ENCODE measurements at regions not wholly inside any gene's neighbourhood (a gene's known extent, or its start where the extent isn't known, plus 50 kb on each side); places are given as distances from the start of the nearest gene placed in this dataset.

GRCh38 chr1:30273021-30273325 is 450.4 kb downstream of the MATN1 start:
- Histone ChIP-seq H3K79me2 (ENCODE audit: insufficient read depth, low read length) (no peaks in the 10 kb centered on the region), H3K9ac (ENCODE audit: insufficient read depth, low read depth, low read length) (no peak overlapping the region), H4K20me1 (ENCODE audit: insufficient read depth, low read length) (no peaks in the 10 kb centered on the region), H3K4me1 (ENCODE audit: insufficient read depth, low read length) (no peaks in the 10 kb centered on the region), H3K4me3 (replicated peaks in 1 of 3; ENCODE audit: insufficient read depth in 1 of 3, low read depth in 2 of 3, low read length in 3 of 3) (no peak overlapping the region), H3K9me3 (ENCODE audit: low read length) (no peaks in the 10 kb centered on the region), H3K27me3 (ENCODE audit: control insufficient read depth in 1 of 2, insufficient read depth in 2 of 2, low read length in 2 of 2) (peaks cover 1% of the 10 kb centered on the region in 2 experiments; a peak in 2 of 5 replicates), H3K27ac (ENCODE audit: extremely low read length, insufficient read depth, low read length) (no peak overlapping the region), H3K4me2 (ENCODE audit: low read depth, low read length) (no peak overlapping the region), H3K36me3 (replicated peaks in 1 of 2; ENCODE audit: control insufficient read depth in 1 of 2, insufficient read depth in 2 of 2, low read length in 2 of 2) (no peaks in the 10 kb centered on the region), H2AFZ (ENCODE audit: low read length) (no peak overlapping the region)
- ChIA-PET POLR2A (no interaction called here), CTCF (ENCODE audit: low intra/inter-chr PET ratio, low total read pairs) (no interaction called here)
- TF ChIP-seq TCF7L2 (IDR thresholded peaks at IDR 0.05; ENCODE audit: low read depth, low read length) (no peak), SIN3B (IDR thresholded peaks at IDR 0.05; ENCODE audit: low read length) (no peak), ZNF703 (CRISPR knock-in tag; IDR thresholded peaks at IDR 0.05; ENCODE audit: borderline replicate concordance) (no peak), TBX3 (IDR thresholded peaks at IDR 0.05; ENCODE audit: borderline replicate concordance) (no peak), ZNF124 (CRISPR knock-in tag; IDR thresholded peaks at IDR 0.05) (no peak), FOXM1 (CRISPR knock-in tag; IDR thresholded peaks at IDR 0.05) (no peak), SOX6 (IDR thresholded peaks at IDR 0.05) (no peak), SOX6 (CRISPR knock-in tag; IDR thresholded peaks at IDR 0.05) (no peak), RARG (CRISPR knock-in tag; IDR thresholded peaks at IDR 0.05; ENCODE audit: low read depth) (no peak)
- in situ Hi-C loops (cut with HindIII; ENCODE audit: extremely low pct_ligation_motif_present, low pct_unique_long_range_greater_than_20kb), result no loop called here
- FAIRE-seq, result no peak
- intact Hi-C loops (cut with micrococcal nuclease; ENCODE audit: unreplicated experiment), result no loop called here
- no TSS peak for BruUV-seq (replicated peaks)
- ATAC-seq, result no peak
- no peak for DNase-seq (ENCODE audit: low spot score)
- 0% methylated on average over 1 of the region's 1 CpG for WGBS (ENCODE audit: low lambda C conversion rate)

GRCh38 chr1:30272277-30273020 is 450.9 kb downstream of the MATN1 start:
- FAIRE-seq (no peak), ATAC-seq (no peak), DNase-seq (ENCODE audit: low spot score) (no peak)
- BruUV-seq (replicated peaks), result no TSS peak
- H3K27ac ChIP-seq (ENCODE audit: extremely low read length, insufficient read depth, low read length), result no peak overlapping the region
- no peak overlapping the region for H2AFZ ChIP-seq (ENCODE audit: low read length)
- no peak overlapping the region for H3K9ac ChIP-seq (ENCODE audit: insufficient read depth, low read depth, low read length)
- H3K27me3 ChIP-seq (ENCODE audit: control insufficient read depth in 1 of 2, insufficient read depth in 2 of 2, low read length in 2 of 2), result peaks cover 0 to 1% of the 10 kb centered on the region in 2 experiments; a peak in 1 of 5 replicates
- H3K4me3 ChIP-seq (replicated peaks in 1 of 3; ENCODE audit: insufficient read depth in 1 of 3, low read depth in 2 of 3, low read length in 3 of 3), result no peak overlapping the region
- H3K4me2 ChIP-seq (ENCODE audit: low read depth, low read length), result no peak overlapping the region
- no peaks in the 10 kb centered on the region for H3K9me3 ChIP-seq (ENCODE audit: low read length)
- in situ Hi-C loops (cut with HindIII; ENCODE audit: extremely low pct_ligation_motif_present, low pct_unique_long_range_greater_than_20kb), result no loop called here
- H3K79me2 ChIP-seq (ENCODE audit: insufficient read depth, low read length), result no peaks in the 10 kb centered on the region
- H3K36me3 ChIP-seq (replicated peaks in 1 of 2; ENCODE audit: control insufficient read depth in 1 of 2, insufficient read depth in 2 of 2, low read length in 2 of 2), result no peaks in the 10 kb centered on the region
- H4K20me1 ChIP-seq (ENCODE audit: insufficient read depth, low read length), result no peaks in the 10 kb centered on the region
- intact Hi-C loops (cut with micrococcal nuclease; ENCODE audit: unreplicated experiment), result no loop called here
- 0% methylated on average over 5 of the region's 6 CpGs for WGBS (ENCODE audit: low lambda C conversion rate)
- ChIA-PET CTCF (ENCODE audit: low intra/inter-chr PET ratio, low total read pairs) (no interaction called here), POLR2A (no interaction called here)
- H3K4me1 ChIP-seq (ENCODE audit: insufficient read depth, low read length), result no peaks in the 10 kb centered on the region
- TF ChIP-seq NFE2 (CRISPR knock-in tag; IDR thresholded peaks at IDR 0.05) (no peak), NCOR1 (IDR thresholded peaks at IDR 0.05; ENCODE audit: borderline replicate concordance, low read length) (no peak), KLF13 (CRISPR knock-in tag; IDR thresholded peaks at IDR 0.05) (no peak), REPIN1 (CRISPR knock-in tag; IDR thresholded peaks at IDR 0.05; ENCODE audit: borderline replicate concordance, low read depth) (no peak), ZNF766 (CRISPR knock-in tag; IDR thresholded peaks at IDR 0.05; ENCODE audit: borderline replicate concordance) (no peak), ZNF362 (CRISPR knock-in tag; IDR thresholded peaks at IDR 0.05; ENCODE audit: borderline replicate concordance) (no peak), FOXK1 (CRISPR knock-in tag; IDR thresholded peaks at IDR 0.05; ENCODE audit: borderline replicate concordance, low read depth) (no peak), ZNF713 (CRISPR knock-in tag; IDR thresholded peaks at IDR 0.05) (no peak), MEIS2 (CRISPR knock-in tag; IDR thresholded peaks at IDR 0.05) (no peak), ZNF800 (CRISPR knock-in tag; IDR thresholded peaks at IDR 0.05) (no peak)
